Jurkat, Clone E6-1 (cell line): ENCODE measurements at regions not wholly inside any gene's neighbourhood (a gene's known extent, or its start where the extent isn't known, plus 50 kb on each side); places are given as distances from the start of the nearest gene placed in this dataset.

ENCODE experiments used
- DNase-seq: peaks from one replicate; pipeline ENCODE4 v3.0.0-alpha.2; 2011; ENCODE audit warnings: low read depth, low spot score
- H3K4me3 ChIP-seq: 2 replicates; pipeline ENCODE4 v1.5.1; 2011; ENCODE audit warnings: mild to moderate bottlenecking, low read length, control low read depth, moderate library complexity

GRCh38 chr3:153291059-153291685 lies 129.1 kb downstream of the RAP2B start:
- H3K4me3 ChIP-seq, result no peak overlapping the region
- DNase-seq, result peak; percentile 3

DNA sequence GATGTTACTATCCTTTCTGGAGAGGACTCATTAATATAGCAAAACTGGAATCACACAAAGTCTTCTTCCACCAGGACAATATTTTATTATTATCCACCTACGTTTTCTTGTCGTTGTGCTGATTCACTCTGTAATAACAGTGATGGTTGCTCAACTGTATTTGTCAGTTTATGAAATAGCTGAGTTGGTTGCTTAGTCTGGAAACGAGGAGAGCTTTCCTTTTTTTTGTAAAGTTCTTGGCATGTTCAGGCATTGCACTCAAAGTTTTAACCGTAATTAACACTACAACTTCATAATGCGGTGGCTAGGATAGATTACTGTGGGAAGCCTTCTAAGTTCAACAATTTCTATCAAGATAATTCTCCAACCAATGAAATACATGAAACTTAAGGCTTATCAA lies 131.2 kb downstream of the RAP2B start:
- no peak for DNase-seq
- no peak overlapping the region for H3K4me3 ChIP-seq

GRCh38 chr3:153295901-153296300 lies 133.9 kb downstream of the RAP2B start:
- no peak for DNase-seq
- H3K4me3 ChIP-seq, result no peak overlapping the region

- DNase-seq, result no peak
Observed at GRCh38 chr3:153305189-153305588, 143.2 kb downstream of the RAP2B start.

GRCh38 chr3:153311541-153311940 lies 149.5 kb downstream of the RAP2B start:
- H3K4me3 ChIP-seq, result no peak overlapping the region
- no peak for DNase-seq

More at GRCh38 chr3:153305189-153305588, 143.2 kb downstream of the RAP2B start:
- H3K4me3 ChIP-seq, result no peak overlapping the region

DNA sequence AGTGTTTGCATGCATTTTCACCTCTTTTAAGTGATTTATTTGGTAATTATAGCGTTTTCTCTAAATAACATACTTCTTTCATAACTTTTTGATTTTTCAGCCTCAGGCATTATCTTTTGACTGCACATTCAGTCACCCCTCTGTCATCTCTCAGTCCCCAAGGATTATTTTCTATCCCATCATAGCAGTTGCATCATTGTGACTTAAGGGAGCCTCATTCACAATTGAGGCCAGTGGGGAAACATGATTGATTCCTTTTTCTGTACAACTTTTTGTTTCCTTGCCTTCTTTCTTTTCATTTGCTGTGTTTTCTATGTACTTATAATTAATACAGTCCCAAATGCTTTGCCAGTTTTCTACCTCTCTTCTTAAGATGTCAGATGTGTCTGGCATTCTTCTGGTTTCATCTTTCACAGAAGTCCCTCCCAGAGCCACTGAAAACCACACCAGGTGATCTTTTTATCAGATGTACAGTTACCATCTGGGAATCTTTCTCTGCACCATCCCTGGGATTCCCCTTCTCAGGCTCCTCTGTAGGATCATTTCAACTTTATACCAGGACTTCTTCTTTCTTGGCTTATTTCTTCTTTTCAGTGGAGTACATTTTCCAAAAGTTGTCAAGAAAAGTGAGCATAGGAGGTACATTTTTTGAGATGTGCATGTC lies 151.4 kb downstream of the RAP2B start:
- DNase-seq, result no peak
- H3K4me3 ChIP-seq, result no peak overlapping the region

- H3K4me3 ChIP-seq, result no peak overlapping the region
Observed at GRCh38 chr3:153314038-153314437, 152.0 kb downstream of the RAP2B start.

GRCh38 chr3:153315781-153316180 lies 153.8 kb downstream of the RAP2B start:
- no peak for DNase-seq
- H3K4me3 ChIP-seq, result no peak overlapping the region

More at GRCh38 chr3:153314038-153314437, 152.0 kb downstream of the RAP2B start:
- DNase-seq, result no peak

- no peak for DNase-seq
Observed at GRCh38 chr3:153319705-153320554, 157.9 kb downstream of the RAP2B start.

DNA sequence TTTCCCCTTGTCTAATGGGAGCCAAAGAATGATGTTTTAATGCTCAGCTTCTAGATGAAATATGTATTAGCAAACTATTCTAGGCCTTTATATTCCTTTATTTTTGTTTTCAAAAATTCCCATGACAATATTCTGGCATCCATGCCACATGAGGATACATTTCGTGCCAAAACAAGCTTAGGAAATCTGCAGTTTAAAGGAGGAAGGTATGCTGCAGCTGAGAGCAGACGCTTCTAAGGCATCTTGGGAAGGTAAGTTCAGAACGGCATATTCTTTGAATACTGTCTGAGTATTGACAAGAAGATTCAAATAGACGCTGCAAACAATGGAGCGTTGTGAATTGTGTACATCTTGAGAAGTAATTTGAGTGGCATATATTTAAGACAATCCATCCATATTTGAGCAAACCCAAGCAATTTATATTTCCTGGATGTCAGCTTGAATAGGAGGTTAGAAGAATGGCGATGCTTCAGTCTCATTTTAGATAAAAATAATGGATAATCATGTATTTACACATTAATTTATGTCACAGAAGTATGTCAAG lies 158.6 kb downstream of the RAP2B start:
- no peak for DNase-seq
- no peak overlapping the region for H3K4me3 ChIP-seq

More at GRCh38 chr3:153319705-153320554, 157.9 kb downstream of the RAP2B start:
- H3K4me3 ChIP-seq, result no peak overlapping the region

DNA sequence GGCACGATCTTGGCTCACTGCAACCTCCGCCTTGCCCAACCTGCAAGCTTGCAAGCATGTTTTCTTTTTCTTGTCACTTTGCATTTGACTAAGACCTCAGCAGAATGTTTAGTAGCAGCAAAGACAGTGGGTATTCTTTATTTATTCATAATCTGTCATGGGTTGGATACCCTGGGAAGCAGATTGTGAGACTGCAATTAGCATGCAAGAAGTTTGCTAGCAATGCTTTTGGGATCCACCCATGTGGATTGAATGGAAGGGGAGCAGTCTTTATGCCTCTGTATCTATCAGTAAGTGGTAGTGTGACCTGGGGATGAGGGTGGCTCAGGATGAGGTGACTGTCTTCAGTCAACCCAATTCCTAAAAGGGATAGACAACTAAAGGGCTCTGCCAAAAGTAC lies 166.7 kb downstream of the RAP2B start:
- no peak overlapping the region for H3K4me3 ChIP-seq
- no peak for DNase-seq

DNA sequence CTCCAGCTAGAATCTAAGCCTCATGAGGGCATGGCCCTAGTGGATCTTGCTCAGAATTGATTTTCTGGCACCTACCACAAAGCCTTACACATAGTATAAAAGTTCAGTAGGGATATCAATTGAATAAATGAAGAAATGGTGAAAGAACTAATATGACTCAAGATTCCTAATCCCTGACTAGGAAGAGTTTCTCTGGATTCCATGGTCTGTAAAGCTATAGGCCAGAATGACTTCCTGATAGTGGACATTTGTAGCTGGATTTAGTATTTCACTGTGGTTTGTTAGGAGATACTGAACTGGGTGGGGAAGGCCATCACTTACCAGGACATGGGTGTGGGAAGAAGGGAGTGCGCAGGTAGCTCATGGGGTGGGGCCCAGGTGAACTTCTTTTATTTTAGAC lies 168.9 kb downstream of the RAP2B start:
- DNase-seq, result no peak
- no peak overlapping the region for H3K4me3 ChIP-seq

- DNase-seq, result no peak
- H3K4me3 ChIP-seq, result no peak overlapping the region
Observed at GRCh38 chr3:153331676-153332075, 169.7 kb downstream of the RAP2B start.

GRCh38 chr3:153334558-153334957 lies 172.5 kb downstream of the RAP2B start:
- DNase-seq, result no peak
- H3K4me3 ChIP-seq, result no peak overlapping the region

- DNase-seq, result no peak
- no peak overlapping the region for H3K4me3 ChIP-seq
Observed at GRCh38 chr3:153337369-153337768, 175.3 kb downstream of the RAP2B start.

DNA sequence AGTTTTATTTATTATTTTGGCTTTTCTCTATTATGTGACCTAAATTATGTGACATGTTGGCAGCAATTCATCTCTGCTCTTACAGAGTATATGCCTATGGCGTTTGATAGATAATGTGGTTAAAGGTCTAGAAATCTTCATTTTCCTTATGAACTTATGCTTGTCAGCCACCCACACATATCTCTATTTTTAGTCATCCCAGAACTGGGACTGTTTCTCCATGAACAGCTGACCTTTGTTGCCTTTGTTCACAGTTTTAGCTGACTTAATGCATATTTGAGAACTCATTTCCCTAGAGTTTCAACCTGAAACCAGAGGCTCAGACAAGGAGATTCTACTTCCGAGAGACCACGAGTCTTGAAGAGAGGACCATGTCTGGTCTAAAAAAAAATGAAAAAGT lies 176.5 kb downstream of the RAP2B start:
- no peak for DNase-seq

DNA sequence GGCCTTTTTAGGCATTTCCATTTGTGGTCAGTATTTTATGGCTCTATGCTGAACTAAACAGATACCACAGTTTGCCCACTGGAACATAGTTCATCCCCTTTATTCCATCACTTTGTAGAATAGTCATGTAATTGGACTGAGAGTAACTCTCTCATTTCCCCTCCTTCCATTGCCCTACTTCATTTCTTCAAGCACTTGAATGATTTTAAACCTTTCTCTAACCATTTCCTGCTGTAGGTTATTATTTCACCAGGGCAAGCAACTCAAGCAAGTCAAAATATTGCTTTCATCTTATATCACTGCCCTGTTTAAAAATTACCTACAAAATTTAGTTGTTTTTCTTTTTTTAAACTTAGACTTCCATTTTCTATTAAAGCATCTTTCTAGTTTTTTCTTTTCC lies 177.0 kb downstream of the RAP2B start:
- DNase-seq, result no peak
- no peak overlapping the region for H3K4me3 ChIP-seq

More for the DNA sequence above, 176.5 kb downstream of the RAP2B start:
- H3K4me3 ChIP-seq, result no peak overlapping the region

- DNase-seq, result no peak
- H3K4me3 ChIP-seq, result no peak overlapping the region
Observed at GRCh38 chr3:153343988-153344782, 182.2 kb downstream of the RAP2B start.
